ENCODE measurements at regions not wholly inside any gene's neighbourhood (a gene's known extent, or its start where the extent isn't known, plus 50 kb on each side); places are given as distances from the start of the nearest gene placed in this dataset.

DNA sequence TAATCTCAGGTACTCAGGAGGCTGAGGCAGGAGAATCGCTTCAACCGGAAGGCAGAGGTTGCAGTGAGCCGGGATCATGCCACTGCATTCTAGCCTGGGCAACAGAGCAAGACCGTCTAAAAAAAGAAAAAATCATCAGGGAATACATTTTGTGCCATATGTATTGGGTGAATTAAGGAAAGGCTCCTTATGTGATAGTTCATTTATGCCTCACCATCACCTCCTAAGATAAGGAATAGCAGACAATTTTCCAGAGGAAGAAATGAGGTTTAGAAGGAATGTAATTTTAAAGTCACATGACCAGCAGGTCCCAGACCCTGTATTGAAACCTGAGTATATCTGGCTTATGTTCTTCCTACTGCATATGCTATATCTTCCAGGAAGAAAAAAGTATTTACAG is 93.9 kb upstream of the FOXC1 start:
- ATAC-seq (ENCODE audit: insufficient read depth, low FRiP score) (no peak), DNase-seq (no peak)
- Histone ChIP-seq H3K36me3 (ENCODE audit: control insufficient read depth in 4 of 4, insufficient read depth in 4 of 4, low read length in 4 of 4) (no peaks in the 10 kb centered on the region), H3K27ac (ENCODE audit: low read depth in 1 of 2, low read length in 1 of 2) (no peak overlapping the region), H3K9me3 (ENCODE audit: control insufficient read depth in 4 of 4, insufficient read depth in 3 of 4, low read length in 3 of 4) (peaks cover 0 to 15% (median 0%) of the 10 kb centered on the region in 4 donors), H3K4me1 (ENCODE audit: control insufficient read depth in 5 of 5, insufficient read depth in 5 of 5, low read length in 5 of 5) (peaks cover 0 to 17% (median 0%) of the 10 kb centered on the region in 5 donors), H3K9ac (ENCODE audit: insufficient read depth in 1 of 2, low read length in 2 of 2) (no peak overlapping the region), H3K4me3 (no peak overlapping the region), H3K27me3 (ENCODE audit: control insufficient read depth in 3 of 3, insufficient read depth in 3 of 3, low read length in 2 of 3) (no peaks in the 10 kb centered on the region)
- TF ChIP-seq, protein P1, sequence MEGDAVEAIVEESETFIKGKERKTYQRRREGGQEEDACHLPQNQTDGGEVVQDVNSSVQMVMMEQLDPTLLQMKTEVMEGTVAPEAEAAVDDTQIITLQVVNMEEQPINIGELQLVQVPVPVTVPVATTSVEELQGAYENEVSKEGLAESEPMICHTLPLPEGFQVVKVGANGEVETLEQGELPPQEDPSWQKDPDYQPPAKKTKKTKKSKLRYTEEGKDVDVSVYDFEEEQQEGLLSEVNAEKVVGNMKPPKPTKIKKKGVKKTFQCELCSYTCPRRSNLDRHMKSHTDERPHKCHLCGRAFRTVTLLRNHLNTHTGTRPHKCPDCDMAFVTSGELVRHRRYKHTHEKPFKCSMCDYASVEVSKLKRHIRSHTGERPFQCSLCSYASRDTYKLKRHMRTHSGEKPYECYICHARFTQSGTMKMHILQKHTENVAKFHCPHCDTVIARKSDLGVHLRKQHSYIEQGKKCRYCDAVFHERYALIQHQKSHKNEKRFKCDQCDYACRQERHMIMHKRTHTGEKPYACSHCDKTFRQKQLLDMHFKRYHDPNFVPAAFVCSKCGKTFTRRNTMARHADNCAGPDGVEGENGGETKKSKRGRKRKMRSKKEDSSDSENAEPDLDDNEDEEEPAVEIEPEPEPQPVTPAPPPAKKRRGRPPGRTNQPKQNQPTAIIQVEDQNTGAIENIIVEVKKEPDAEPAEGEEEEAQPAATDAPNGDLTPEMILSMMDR (IDR thresholded peaks at IDR 0.05; ENCODE audit: control extremely low read depth, extremely low read depth): no peak
- WGBS, 2 donors: 95 to 98% methylated on average over 4 of the region's 4 CpGs

- no peak for ATAC-seq (ENCODE audit: insufficient read depth, low FRiP score)
- DNase-seq: peak in 1 of 3 donors; percentile 26
- 67 to 68% methylated on average over 14 of the region's 14 CpGs for WGBS, 2 donors
Measured at GRCh38 chr6:1516742-1517520, 92.8 kb upstream of the FOXC1 start.

GRCh38 chr6:1518855-1519254 is 90.9 kb upstream of the FOXC1 start:
- Histone ChIP-seq H3K36me3 (ENCODE audit: control insufficient read depth in 4 of 4, insufficient read depth in 4 of 4, low read length in 4 of 4) (no peaks in the 10 kb centered on the region), H3K9ac (ENCODE audit: insufficient read depth in 1 of 2, low read length in 2 of 2) (no peak overlapping the region), H3K9me3 (ENCODE audit: control insufficient read depth in 4 of 4, insufficient read depth in 3 of 4, low read length in 3 of 4) (peaks cover 0 to 17% (median 0%) of the 10 kb centered on the region in 4 donors), H3K27ac (ENCODE audit: low read depth in 1 of 2, low read length in 1 of 2) (no peak overlapping the region), H3K4me1 (ENCODE audit: control insufficient read depth in 5 of 5, insufficient read depth in 5 of 5, low read length in 5 of 5) (peaks cover 0 to 9% (median under 1%) of the 10 kb centered on the region in 5 donors), H3K4me3 (no peak overlapping the region), H3K27me3 (ENCODE audit: control insufficient read depth in 3 of 3, insufficient read depth in 3 of 3, low read length in 2 of 3) (peaks cover 6 to 11% (median 8%) of the 10 kb centered on the region in 3 donors)
- TF ChIP-seq, protein P1 (IDR thresholded peaks at IDR 0.05; ENCODE audit: control extremely low read depth, extremely low read depth): no peak
- ATAC-seq (ENCODE audit: insufficient read depth, low FRiP score): no peak
- no peak for DNase-seq
- WGBS, 2 donors: 94 to 95% methylated on average over 8 of the region's 8 CpGs

More at GRCh38 chr6:1516742-1517520, 92.8 kb upstream of the FOXC1 start:
- TF ChIP-seq, protein P1 (IDR thresholded peaks at IDR 0.05; ENCODE audit: control extremely low read depth, extremely low read depth): no peak
- H3K27me3 ChIP-seq (ENCODE audit: control insufficient read depth in 3 of 3, insufficient read depth in 3 of 3, low read length in 2 of 3): no peaks in the 10 kb centered on the region
- H3K9me3 ChIP-seq (ENCODE audit: control insufficient read depth in 4 of 4, insufficient read depth in 3 of 4, low read length in 3 of 4): peaks cover 0 to 11% (median 0%) of the 10 kb centered on the region in 4 donors
- H3K36me3 ChIP-seq (ENCODE audit: control insufficient read depth in 4 of 4, insufficient read depth in 4 of 4, low read length in 4 of 4): no peaks in the 10 kb centered on the region
- H3K4me3 ChIP-seq: no peak overlapping the region
- peaks cover 0 to 17% (median 0%) of the 10 kb centered on the region in 5 donors for H3K4me1 ChIP-seq (ENCODE audit: control insufficient read depth in 5 of 5, insufficient read depth in 5 of 5, low read length in 5 of 5)
- no peak overlapping the region for H3K9ac ChIP-seq (ENCODE audit: insufficient read depth in 1 of 2, low read length in 2 of 2)
- no peak overlapping the region for H3K27ac ChIP-seq (ENCODE audit: low read depth in 1 of 2, low read length in 1 of 2)

Measured in lung (tissue), 11 donors.